Transverse colon (tissue), 4 donors: ENCODE measurements at regions not wholly inside any gene's neighbourhood (a gene's known extent, or its start where the extent isn't known, plus 50 kb on each side); places are given as distances from the start of the nearest gene placed in this dataset.
"Not testable (repeated sequence)": the region's sequence is repeated elsewhere in the genome, so short reads cannot be mapped to it uniquely, and the experiment has no call there.

Source experiments
- DNase-seq: peaks from one replicate; pipeline ENCODE4 v3.0.0-alpha.2; 2019
- H3K27ac ChIP-seq, 4 donors: fragments of 200-600 bp; sonication (generic); 2 replicates each; pipeline ENCODE4 v1.5.1; 2016 to 2018; ENCODE audit warnings: inconsistent platforms in 4 of 4
- H3K27me3 ChIP-seq: fragments of 200-600 bp; sonication (generic); 2 replicates; pipeline ENCODE4 v1.5.1; 2017; ENCODE audit warnings: inconsistent platforms
- H3K36me3 ChIP-seq, 4 donors: fragments of 200-600 bp; sonication (generic); 2 replicates each; pipeline ENCODE4 v1.5.1; 2017 to 2019; ENCODE audit warnings: inconsistent platforms in 4 of 4
- H3K4me1 ChIP-seq, 4 donors: fragments of 200-600 bp; sonication (generic); 2 replicates each; pipeline ENCODE4 v1.5.1; 2017 to 2020; ENCODE audit warnings: inconsistent platforms in 4 of 4
- H3K4me3 ChIP-seq, 4 donors: fragments of 200-600 bp; sonication (generic); 1 replicate in 1 of 4; 2 replicates in 3 of 4; pipeline versions ENCODE4 v1.5.1 to v1.6.1; 2017 to 2019; ENCODE audit warnings: inconsistent platforms in 4 of 4
- H3K9me3 ChIP-seq, 2 donors: fragments of 200-600 bp; sonication (generic); 2 replicates each; pipeline ENCODE4 v1.5.1; 2017 to 2019; ENCODE audit warnings: inconsistent platforms in 2 of 2
- EP300 ChIP-seq: sonication (generic); formaldehyde crosslinking; IDR thresholded peaks from one replicate; pipeline ENCODE4 v1.6.1; 2017; ENCODE audit warnings: antibody characterized with exemption, low read depth
- POLR2A ChIP-seq: fragments of 450-650 bp; IDR thresholded peaks from one replicate; pipeline ENCODE4 v1.6.1; 2016; ENCODE audit warnings: antibody characterized with exemption, mild to moderate bottlenecking, moderate library complexity
- POLR2AphosphoS5 ChIP-seq, 3 donors: sonication (generic); formaldehyde crosslinking; IDR thresholded peaks; one replicate each; pipeline ENCODE4 v1.6.1; 2016; ENCODE audit warnings: antibody characterized with exemption in 3 of 3
- whole genome bisulfite sequencing, 2 donors: methylation state at CpG; one replicate each; pipeline ENCODE4 v1.1.5; 2018; ENCODE audit warnings: low coverage in 1 of 2; 5-methylcytosine and 5-hydroxymethylcytosine counted together
- in situ Hi-C, 4 donors: fragments of 200-750 bp; cut with MboI; loops; one replicate each; pipeline versions ENCODE4 v1.15.0 to v1.15.1; 2017; ENCODE audit warnings: low sequenced_read_pairs in 3 of 4, low pct_ligation_motif_present in 1 of 4, low pct_unique_long_range_greater_than_20kb in 1 of 4
- intact Hi-C: fragments of 100-400 bp; cut with DNase I; formaldehyde crosslinking; loops from one replicate; pipeline ENCODE4 v1.15.1; 2023; ENCODE audit warnings: low total_unique reads
- TF ChIP-seq, protein P1 (sequence below), 5 experiments: fragments of 200-600 bp in 3 of 5; fragments of 450-650 bp in 2 of 5; sonication (generic) in 3 of 5; IDR thresholded peaks; 1 replicate in 2 of 5; 2 replicates in 3 of 5; pipeline ENCODE4 v1.5.1; 2016 to 2017; ENCODE audit warnings: antibody characterized with exemption in 5 of 5, inconsistent platforms in 3 of 5, mild to moderate bottlenecking in 2 of 5, moderate library complexity in 1 of 5

DNA sequence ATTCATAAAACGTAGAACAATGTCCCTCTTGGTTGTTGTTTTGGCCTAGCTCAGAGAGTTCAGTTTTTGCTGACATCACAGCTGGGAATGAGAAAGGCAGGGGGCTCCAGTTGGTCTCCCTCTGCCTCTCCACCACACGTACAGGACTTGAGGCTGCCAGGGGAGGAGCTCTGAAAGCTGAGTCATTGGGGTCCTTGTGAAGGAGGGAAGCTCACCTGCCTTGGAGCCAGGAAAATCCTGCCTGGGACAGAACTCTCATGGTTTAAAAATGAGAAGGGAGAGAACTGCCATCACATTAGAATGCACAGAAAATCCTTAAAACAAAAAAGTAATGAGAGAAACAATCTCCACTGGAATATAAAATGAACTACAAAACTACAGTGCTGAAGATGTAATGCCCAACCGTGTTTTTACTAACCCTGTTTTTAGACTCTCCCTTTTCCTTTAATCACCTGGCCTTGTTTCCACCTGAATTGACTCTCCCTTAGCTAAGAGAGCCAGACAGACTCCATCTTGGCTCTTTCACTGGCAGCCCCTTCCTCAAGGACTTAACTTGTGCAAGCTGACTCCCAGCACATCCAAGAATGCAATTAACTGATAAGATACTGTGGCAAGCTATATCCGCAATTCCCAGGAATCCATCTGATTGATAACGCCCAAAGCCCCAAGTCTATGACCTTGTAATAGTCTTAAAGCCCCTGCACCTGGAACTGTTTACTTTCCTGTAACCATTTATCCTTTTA is 58.6 kb upstream of the TARP start:
- intact Hi-C loops, DNase-seq, H3K27ac ChIP-seq, H3K36me3 ChIP-seq, H3K9me3 ChIP-seq, H3K27me3 ChIP-seq, H3K4me3 ChIP-seq: not testable (repeated sequence)
- in situ Hi-C loops, result loop anchor here in 2 of 4 donors (25.0 kb wide), 1 partner anchor 220 kb away; no protein-coding TSS in a partner anchor
- H3K4me1 ChIP-seq, result peaks cover 0 to 11% (median 0%) of the 10 kb centered on the region in 4 donors
- WGBS, 2 donors, result 56% methylated on average over 5 of the region's 5 CpGs; no CpG with 5 or more reads in 1 of the 2 donors

DNA sequence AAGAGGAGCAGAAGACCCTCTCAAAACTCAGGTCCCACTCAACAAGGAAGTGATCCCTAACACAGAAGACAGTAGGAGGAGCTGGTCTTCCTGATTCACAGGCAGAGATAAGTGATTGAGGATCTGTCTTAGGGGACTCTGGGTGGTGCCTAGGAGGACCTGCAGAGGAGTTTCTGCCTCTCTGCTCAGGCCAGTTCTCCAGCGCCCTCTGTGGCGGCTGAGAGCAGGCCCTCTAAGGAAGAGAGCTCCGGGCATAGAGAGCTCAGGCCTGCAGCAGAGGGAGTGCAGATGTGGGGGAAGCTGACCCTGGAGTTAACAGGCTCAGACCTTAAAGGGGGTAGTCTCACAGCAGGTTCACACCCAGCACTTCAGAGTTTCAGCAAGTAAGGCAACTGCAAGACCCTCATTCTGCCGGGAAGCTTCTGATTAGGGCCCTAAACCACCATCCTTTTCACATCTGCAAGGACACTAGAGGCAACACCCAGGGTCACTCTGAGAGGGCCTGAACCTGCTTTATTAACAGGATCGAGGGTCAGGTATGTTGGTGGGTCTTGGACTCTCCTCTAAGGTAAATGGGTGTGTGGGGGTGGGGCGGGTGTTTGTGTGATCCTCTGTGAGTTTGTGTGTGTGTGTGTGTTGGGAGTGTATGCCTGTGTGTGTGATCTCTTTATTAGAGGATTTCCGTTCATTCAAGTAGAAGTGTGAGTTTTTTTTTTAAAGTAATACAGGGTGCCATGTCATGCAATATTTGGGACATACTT is 57.6 kb upstream of the TARP start:
- no peak for DNase-seq
- 66% methylated on average over 4 of the region's 7 CpGs; no CpG with 5 or more reads in 1 of the 2 donors for WGBS, 2 donors
- in situ Hi-C loops (loop anchor here in 2 of 4 donors (25.0 kb wide), 1 partner anchor 219 kb away; no protein-coding TSS in a partner anchor), intact Hi-C loops (no loop called here)
- Histone ChIP-seq H3K9me3 (no peaks in the 10 kb centered on the region), H3K4me3 (no peak overlapping the region), H3K4me1 (peaks cover 0 to 4% (median 0%) of the 10 kb centered on the region in 4 donors), H3K27me3 (no peaks in the 10 kb centered on the region), H3K36me3 (no peaks in the 10 kb centered on the region), H3K27ac (no peak overlapping the region)
- no peak for TF ChIP-seq POLR2AphosphoS5 (IDR thresholded peaks at IDR 0.05)
- TF ChIP-seq, protein P1, sequence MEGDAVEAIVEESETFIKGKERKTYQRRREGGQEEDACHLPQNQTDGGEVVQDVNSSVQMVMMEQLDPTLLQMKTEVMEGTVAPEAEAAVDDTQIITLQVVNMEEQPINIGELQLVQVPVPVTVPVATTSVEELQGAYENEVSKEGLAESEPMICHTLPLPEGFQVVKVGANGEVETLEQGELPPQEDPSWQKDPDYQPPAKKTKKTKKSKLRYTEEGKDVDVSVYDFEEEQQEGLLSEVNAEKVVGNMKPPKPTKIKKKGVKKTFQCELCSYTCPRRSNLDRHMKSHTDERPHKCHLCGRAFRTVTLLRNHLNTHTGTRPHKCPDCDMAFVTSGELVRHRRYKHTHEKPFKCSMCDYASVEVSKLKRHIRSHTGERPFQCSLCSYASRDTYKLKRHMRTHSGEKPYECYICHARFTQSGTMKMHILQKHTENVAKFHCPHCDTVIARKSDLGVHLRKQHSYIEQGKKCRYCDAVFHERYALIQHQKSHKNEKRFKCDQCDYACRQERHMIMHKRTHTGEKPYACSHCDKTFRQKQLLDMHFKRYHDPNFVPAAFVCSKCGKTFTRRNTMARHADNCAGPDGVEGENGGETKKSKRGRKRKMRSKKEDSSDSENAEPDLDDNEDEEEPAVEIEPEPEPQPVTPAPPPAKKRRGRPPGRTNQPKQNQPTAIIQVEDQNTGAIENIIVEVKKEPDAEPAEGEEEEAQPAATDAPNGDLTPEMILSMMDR (IDR thresholded peaks at IDR 0.05), result no peak
- TF ChIP-seq POLR2A, result no peak
- no peak for TF ChIP-seq EP300

DNA sequence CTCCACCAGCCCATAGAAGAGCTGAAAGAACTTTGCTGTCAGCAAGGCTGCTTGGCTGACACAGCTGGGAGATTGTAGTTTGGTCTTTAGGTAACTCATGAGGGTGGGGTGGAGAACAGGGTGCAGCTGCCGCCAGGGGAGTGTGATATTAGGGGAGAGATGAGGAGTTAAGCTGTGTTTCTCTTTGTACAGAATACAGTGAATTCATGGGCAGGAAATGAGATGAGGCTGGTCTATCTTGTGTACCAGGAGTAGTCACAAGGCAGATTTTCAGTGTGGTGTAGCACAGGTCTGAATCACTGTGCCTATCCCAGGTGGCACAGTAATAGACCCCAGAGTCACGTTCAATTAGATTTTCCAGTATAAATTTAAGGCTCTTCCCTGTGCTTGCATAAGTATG is 56.6 kb upstream of the TARP start:
- Histone ChIP-seq H3K9me3 (no peaks in the 10 kb centered on the region), H3K27ac (no peak overlapping the region), H3K4me1 (no peaks in the 10 kb centered on the region), H3K4me3 (no peak overlapping the region), H3K36me3 (no peaks in the 10 kb centered on the region), H3K27me3 (no peaks in the 10 kb centered on the region)
- WGBS, 2 donors, result 95 to 100% methylated on average over 1 to 2 of the region's 2 CpGs
- in situ Hi-C loops, result loop anchor here in 2 of 4 donors (25.0 kb wide), 1 partner anchor 218 kb away; no protein-coding TSS in a partner anchor
- no peak for DNase-seq
- intact Hi-C loops, result no loop called here
- no peak for TF ChIP-seq EP300
- TF ChIP-seq, protein P1 (IDR thresholded peaks at IDR 0.05), result no peak
- no peak for TF ChIP-seq POLR2A
- TF ChIP-seq POLR2AphosphoS5 (IDR thresholded peaks at IDR 0.05), result no peak

DNA sequence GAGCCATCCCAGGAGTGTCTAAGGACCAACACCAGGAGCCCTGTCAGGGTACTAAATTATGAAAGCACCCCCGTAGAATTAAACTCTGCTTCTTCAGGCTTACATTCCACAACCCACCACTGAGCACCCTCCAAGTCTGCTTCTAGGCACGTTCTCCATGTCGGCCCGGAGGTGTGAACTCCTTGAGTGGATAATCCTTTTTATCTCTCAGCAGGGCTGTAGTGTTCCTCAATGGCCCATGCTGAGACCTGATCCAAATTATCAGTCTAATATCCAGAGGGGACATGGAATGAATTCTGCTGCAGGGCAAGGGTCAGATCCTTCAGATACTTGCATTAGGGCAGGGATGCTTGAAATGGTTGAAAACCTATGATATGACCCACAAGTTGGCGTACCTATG is 55.9 kb upstream of the TARP start:
- TF ChIP-seq, protein P1 (IDR thresholded peaks at IDR 0.05), result no peak
- no peak for TF ChIP-seq POLR2AphosphoS5 (IDR thresholded peaks at IDR 0.05)
- TF ChIP-seq EP300, result no peak
- TF ChIP-seq POLR2A, result no peak
- Histone ChIP-seq H3K4me3 (no peak overlapping the region), H3K9me3 (no peaks in the 10 kb centered on the region)

More for the DNA sequence above, 55.9 kb upstream of the TARP start:
- Histone ChIP-seq H3K4me1 (no peaks in the 10 kb centered on the region), H3K27ac (no peak overlapping the region), H3K27me3 (no peaks in the 10 kb centered on the region), H3K36me3 (no peaks in the 10 kb centered on the region)
- no peak for DNase-seq
- in situ Hi-C loops, result loop anchor here in 2 of 4 donors (25.0 kb wide), 1 partner anchor 217 kb away; no protein-coding TSS in a partner anchor
- WGBS, 2 donors, result 75% methylated on average over 5 of the region's 5 CpGs; no CpG with 5 or more reads in 1 of the 2 donors
- intact Hi-C loops, result no loop called here
